Neural cell (in vitro differentiated cells): ENCODE measurements at regions not wholly inside any gene's neighbourhood (a gene's known extent, or its start where the extent isn't known, plus 50 kb on each side); places are given as distances from the start of the nearest gene placed in this dataset.

ENCODE experiments used
- EP300 ChIP-seq: fragments of 450-650 bp; conservative IDR thresholded peaks from 2 replicates; pipeline ENCODE4 v1.6.1; 2014; ENCODE audit warnings: antibody characterized with exemption, mild to moderate bottlenecking, moderate library complexity; ENCODE audit not compliant: poor library complexity, severe bottlenecking
- EZH2 ChIP-seq: fragments of 200-600, 300-800 bp; shearing (Covaris generic), sonication (generic); IDR thresholded peaks from 2 replicates; pipeline ENCODE4 v1.6.1; 2014; ENCODE audit warnings: antibody characterized with exemption, low read length, borderline replicate concordance, mild to moderate bottlenecking; ENCODE audit not compliant: insufficient read depth, poor library complexity, severe bottlenecking
- MXI1 ChIP-seq: fragments of 450-650 bp; conservative IDR thresholded peaks from 2 replicates; pipeline ENCODE4 v1.6.1; 2014; ENCODE audit warnings: antibody characterized with exemption, mild to moderate bottlenecking; ENCODE audit not compliant: poor library complexity, severe bottlenecking
- POLR2AphosphoS5 ChIP-seq: IDR thresholded peaks from 2 replicates; pipeline ENCODE4 v1.6.1; 2012
- RAD21 ChIP-seq: fragments of 450-650 bp; conservative IDR thresholded peaks from 2 replicates; pipeline ENCODE4 v1.6.1; 2014; ENCODE audit warnings: antibody characterized with exemption, mild to moderate bottlenecking, moderate library complexity
- REST ChIP-seq: IDR thresholded peaks from 2 replicates; pipeline ENCODE4 v1.6.1; 2012; ENCODE audit warnings: borderline replicate concordance
- SMC3 ChIP-seq: fragments of 450-650 bp; conservative IDR thresholded peaks from 2 replicates; pipeline ENCODE4 v1.6.1; 2014; ENCODE audit warnings: antibody characterized with exemption, mild to moderate bottlenecking, moderate library complexity; ENCODE audit not compliant: poor library complexity
- TAF1 ChIP-seq: IDR thresholded peaks from 2 replicates; pipeline ENCODE4 v1.6.1; 2012; ENCODE audit warnings: low read depth
- TF ChIP-seq, protein P1 (sequence below): fragments of 450-650 bp; IDR thresholded peaks from 2 replicates; pipeline ENCODE4 v1.5.1; 2014; ENCODE audit warnings: antibody characterized with exemption, mild to moderate bottlenecking, moderate library complexity; ENCODE audit not compliant: poor library complexity, severe bottlenecking

GRCh38 chr3:3241596-3241995, 62.1 kb upstream of the CRBN start:
- TF ChIP-seq, protein P1, sequence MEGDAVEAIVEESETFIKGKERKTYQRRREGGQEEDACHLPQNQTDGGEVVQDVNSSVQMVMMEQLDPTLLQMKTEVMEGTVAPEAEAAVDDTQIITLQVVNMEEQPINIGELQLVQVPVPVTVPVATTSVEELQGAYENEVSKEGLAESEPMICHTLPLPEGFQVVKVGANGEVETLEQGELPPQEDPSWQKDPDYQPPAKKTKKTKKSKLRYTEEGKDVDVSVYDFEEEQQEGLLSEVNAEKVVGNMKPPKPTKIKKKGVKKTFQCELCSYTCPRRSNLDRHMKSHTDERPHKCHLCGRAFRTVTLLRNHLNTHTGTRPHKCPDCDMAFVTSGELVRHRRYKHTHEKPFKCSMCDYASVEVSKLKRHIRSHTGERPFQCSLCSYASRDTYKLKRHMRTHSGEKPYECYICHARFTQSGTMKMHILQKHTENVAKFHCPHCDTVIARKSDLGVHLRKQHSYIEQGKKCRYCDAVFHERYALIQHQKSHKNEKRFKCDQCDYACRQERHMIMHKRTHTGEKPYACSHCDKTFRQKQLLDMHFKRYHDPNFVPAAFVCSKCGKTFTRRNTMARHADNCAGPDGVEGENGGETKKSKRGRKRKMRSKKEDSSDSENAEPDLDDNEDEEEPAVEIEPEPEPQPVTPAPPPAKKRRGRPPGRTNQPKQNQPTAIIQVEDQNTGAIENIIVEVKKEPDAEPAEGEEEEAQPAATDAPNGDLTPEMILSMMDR, result no peak
- TF ChIP-seq EZH2 (no peak), SMC3 (no peak), EP300 (no peak), RAD21 (no peak), TAF1 (no peak), REST (no peak), POLR2AphosphoS5 (no peak), MXI1 (no peak)
